HG02870 (cell line): ENCODE measurements at regions not wholly inside any gene's neighbourhood (a gene's known extent, or its start where the extent isn't known, plus 50 kb on each side); places are given as distances from the start of the nearest gene placed in this dataset.

Experiments used
- ATAC-seq: cut with Tn5 transposase; IDR thresholded peaks from one replicate; pipeline ENCODE4 v1.9.1; 2021; ENCODE audit warnings: mild to moderate bottlenecking, moderate library complexity; ENCODE audit not compliant: unreplicated experiment

- no peak for ATAC-seq
Observed at GRCh38 chr9:87275047-87275725, 222.5 kb upstream of the DAPK1 start.

DNA sequence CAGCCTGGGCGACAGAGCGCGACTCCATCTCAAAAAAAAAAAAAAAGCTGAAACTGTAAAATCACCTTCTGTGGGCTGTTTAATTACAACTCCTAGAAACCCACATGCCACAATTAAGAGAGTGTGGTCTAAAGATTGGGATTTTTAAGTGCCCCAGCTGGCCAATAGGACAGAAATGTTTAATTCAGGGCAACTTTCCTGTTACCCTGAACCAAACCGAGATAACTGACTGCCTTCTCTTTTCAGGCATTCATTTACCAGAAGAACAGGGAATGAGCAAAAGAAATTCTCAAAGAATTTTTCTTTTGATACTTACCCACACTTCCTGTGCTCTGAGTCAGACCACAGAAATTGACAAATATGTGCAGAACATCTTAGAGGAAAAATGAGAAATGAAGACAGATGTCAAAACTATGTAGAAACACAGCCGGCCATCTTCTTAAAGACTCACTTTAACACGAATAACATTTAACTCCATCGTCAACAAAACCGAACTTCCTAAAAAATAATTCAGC, 221.3 kb upstream of the DAPK1 start:
- ATAC-seq, result no peak

DNA sequence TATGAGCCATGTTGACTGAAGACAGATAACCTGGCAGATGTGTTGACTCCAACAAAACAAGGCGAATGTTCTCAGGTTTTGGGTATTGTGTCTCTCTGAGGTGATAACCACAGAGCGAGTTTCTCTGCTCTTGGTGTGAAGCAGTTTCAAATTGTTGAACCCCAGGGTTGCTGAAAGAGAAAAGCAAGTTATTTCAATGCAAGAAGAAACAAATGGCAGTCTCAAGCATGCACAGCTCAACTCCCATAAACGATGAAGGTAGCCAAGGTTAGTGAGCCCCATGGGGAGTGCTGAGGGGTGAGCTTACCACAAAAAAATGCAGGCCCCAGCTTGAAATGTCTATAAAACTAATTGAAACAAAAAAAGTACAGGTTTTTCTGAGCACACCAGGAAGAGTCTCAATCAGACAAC, 220.8 kb upstream of the DAPK1 start:
- ATAC-seq, result no peak

DNA sequence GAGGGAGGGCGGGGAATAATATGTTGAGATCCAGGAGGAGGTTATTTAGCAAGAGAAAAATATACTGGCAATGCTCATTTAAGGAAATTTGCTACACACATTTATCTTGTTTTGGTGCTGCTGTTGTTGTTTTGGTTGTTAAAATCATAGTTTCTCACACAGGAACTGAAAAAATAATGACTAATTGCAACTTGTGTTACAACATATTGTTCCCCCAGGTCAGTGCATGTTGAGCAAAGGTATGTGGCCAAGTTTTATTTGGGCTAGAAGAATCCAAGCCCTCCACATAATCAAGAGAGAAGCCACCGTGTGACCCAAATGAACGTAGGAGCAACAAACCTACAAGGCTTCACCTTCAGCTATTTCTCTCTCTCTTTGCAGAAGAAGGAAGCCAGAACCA, 220.3 kb upstream of the DAPK1 start:
- ATAC-seq, result no peak

DNA sequence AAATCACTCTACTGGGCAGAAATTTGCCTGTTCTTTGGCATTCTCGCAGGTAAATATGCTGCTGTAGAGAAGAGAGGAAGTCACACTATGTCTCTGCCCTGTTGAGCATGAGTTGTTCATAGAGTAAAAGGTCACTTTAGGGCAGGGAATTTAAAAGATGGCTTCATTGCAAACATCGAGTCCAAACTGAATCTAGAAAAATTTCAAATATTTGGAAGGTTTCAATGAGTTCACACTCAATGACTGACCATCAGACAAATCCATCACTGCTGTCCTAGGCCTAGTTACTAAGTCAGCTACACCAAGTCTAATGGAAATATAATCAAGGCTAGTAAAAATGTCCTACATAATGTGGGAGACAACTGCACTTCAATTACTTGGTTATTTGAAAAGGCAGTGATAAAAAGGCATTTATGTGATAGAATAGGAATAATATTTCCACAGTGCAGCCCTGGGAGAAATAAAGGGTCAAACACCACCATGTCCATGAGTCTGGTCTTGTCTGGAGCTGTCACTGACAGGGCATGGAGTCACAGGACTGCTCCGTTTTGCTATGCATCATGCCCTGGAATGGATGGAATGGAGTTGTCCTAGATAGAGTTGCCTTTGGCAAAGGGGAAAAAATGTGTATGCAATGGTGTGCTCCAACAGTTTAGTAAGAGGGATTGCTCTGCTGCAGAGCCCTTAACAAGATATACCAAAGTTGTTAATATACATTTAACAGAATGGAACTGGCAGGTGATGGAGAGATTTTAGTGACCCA, 218.5 kb upstream of the DAPK1 start:
- no peak for ATAC-seq

DNA sequence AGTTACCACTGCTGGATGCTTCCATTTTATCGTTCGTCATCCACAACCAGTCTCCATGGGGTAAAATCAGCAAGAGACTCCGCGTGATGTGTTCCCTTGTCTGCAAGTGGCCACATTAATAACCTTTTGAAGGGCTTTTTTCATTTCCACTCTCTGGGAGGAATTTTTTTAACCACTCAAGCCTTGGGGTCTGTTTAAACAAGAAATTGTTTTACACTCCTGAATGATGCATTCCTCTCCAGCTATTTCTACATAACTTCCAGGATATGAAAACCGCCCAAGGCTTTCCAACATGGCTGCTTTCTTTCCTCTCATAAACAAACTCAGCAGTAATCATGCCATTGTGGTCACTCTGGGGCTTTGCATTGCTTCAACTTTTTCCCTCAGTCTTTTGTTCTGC, 217.2 kb upstream of the DAPK1 start:
- no peak for ATAC-seq

DNA sequence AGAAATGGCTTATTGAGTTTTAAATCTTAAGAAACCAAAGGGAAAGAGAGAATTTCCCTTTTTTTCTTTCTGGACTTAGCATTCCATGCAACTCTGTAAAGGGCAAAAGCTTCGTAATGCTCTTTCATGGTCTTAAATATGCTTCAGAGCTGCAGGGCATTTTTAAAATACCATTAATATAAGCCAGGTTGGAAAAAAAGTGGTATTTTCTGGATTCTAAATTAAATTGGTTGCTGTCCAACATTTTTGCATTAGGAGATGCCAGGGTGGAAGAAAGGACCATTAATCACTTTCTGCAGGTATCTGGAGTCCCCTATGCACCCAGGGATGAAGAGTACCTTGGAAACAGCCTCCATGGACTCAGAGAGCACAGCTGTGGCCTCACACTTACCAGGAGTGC, 215.1 kb upstream of the DAPK1 start:
- ATAC-seq, result no peak

GRCh38 chr9:87283585-87283984, 214.1 kb upstream of the DAPK1 start:
- ATAC-seq, result no peak

GRCh38 chr9:87285183-87285850, 212.3 kb upstream of the DAPK1 start:
- no peak for ATAC-seq

GRCh38 chr9:87286506-87286905, 211.2 kb upstream of the DAPK1 start:
- ATAC-seq, result no peak

GRCh38 chr9:87290241-87291052, 207.2 kb upstream of the DAPK1 start:
- no peak for ATAC-seq

- no peak for ATAC-seq
Observed at GRCh38 chr9:87292449-87293191, 205.0 kb upstream of the DAPK1 start.

- no peak for ATAC-seq
Observed at GRCh38 chr9:87294126-87294525, 203.5 kb upstream of the DAPK1 start.

DNA sequence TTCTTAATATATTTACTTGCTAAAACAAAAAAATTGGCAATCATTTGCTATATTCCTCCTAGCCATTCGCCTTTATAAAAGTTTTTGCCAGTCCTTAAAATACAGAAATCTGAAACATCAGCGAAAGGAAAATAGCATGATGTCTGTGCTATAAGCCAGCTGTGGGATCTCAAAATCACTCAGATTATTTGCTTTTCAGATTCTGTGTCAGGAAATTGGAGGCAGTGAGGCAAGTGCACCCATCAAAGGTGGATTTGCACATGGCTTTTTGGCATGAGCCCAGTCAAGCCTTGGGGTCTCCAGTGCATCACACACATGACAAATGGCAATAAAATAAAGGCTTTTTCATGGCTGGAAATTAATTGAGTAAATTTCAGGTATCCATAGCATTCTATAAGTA, 196.8 kb upstream of the DAPK1 start:
- no peak for ATAC-seq

DNA sequence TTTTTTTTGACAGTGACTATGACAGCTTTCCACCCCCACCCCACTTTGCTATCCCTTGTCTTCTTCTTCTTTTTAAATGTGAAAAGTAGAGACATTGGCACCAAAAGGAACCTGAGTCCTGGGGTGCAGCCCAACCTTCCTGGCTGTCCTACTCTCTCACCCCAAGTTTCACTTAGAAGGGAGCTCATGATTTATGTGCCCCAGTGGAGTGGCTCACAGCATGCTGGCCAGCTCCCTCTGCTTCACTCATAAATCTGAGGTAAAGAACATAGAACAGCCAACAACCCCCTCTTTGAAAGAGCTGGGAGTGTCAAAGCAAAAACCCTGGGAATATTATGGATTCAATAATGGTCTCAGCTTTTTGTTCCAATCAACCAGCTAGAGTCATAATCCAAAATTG, 196.3 kb upstream of the DAPK1 start:
- no peak for ATAC-seq

GRCh38 chr9:87305151-87305550, 192.5 kb upstream of the DAPK1 start:
- ATAC-seq, result no peak

GRCh38 chr9:87306006-87306405, 191.7 kb upstream of the DAPK1 start:
- no peak for ATAC-seq

DNA sequence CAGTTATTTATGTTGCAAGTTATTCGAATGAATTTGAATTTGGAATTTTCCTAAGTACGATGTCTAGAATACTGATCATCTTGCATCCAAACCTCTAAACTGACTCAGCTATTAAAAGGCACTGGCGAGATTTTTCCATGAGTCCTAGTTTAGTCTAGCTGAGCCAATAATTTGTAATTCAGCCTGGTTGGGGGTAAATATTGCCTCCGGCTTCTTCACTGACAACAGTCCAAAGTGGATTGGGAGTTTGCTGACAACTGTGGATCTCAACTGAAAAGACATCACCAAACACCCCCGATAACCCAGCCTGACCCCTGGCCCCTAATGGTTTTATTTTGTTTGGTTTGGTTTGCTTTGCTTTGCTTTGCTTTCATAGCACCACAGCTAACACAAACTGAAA, 189.8 kb upstream of the DAPK1 start:
- no peak for ATAC-seq

- no peak for ATAC-seq
Observed at GRCh38 chr9:87309236-87309635, 188.4 kb upstream of the DAPK1 start.

- ATAC-seq, result no peak
Observed at GRCh38 chr9:87310827-87311523, 186.7 kb upstream of the DAPK1 start.
